DMS53 treated with DMSO at 0.1 percent for 48 hours (cell line): ENCODE measurements at regions not wholly inside any gene's neighbourhood (a gene's known extent, or its start where the extent isn't known, plus 50 kb on each side); places are given as distances from the start of the nearest gene placed in this dataset.
A peak's percentile ranks its signal among the peaks of the same experiment; 100 is the strongest.
"Not testable (repeated sequence)": the region's sequence is repeated elsewhere in the genome, so short reads cannot be mapped to it uniquely, and the experiment has no call there.

ENCODE experiments used
- DNase-seq: peaks from one replicate; lab custom pipeline; 2025; ENCODE audit not compliant: unreplicated experiment; lab: John Stamatoyannopoulos, UW

GRCh38 chr12:75766263-75767160 lies 255.1 kb upstream of the KRR1 start:
- DNase-seq = peak; percentile 79

GRCh38 chr12:75765170-75766059 lies 254.0 kb upstream of the KRR1 start:
- DNase-seq = no peak

- DNase-seq = no peak
These were observed 252.9 kb upstream of the KRR1 start for GRCh38 chr12:75764091-75764841.

DNA sequence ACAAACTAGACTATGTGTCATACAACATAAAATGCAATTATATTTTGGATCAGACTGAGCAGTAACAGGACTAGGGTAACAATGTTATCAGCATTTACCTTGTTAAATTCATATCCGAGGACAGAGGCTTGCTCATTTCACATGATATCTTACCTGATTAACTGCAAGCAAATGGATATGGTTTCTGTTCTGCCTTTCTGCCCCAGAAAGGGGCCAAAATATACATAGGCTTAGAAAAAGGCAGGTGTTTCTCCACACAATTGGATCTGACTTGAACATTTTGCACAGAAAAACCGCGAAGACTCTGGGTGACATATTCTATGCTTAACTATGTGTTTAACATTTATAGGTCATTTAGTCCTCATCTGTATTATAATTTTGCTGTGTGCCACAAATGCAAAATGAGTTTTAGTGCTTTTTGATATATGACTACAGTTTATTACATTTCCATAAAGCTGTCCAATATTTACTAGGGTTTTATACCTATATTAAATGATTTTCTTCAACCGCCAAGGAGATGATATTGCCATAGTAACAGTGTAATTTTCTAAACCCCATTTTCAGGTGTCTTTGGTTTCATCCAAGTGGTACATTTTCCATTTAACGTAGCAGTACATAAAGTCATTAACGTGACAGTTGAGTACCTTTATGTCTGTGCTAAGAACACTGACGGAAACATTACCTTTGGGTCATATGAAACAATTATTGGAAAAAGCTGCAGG lies 249.3 kb upstream of the KRR1 start:
- no peak for DNase-seq

- DNase-seq = no peak
These were observed 248.6 kb upstream of the KRR1 start for GRCh38 chr12:75759842-75760572.

GRCh38 chr12:75759196-75759595 lies 247.8 kb upstream of the KRR1 start:
- no peak for DNase-seq

- DNase-seq = no peak
These were observed 245.4 kb upstream of the KRR1 start for GRCh38 chr12:75756771-75757170.

- DNase-seq = no peak
These were observed 244.7 kb upstream of the KRR1 start for GRCh38 chr12:75756111-75756510.

- no peak for DNase-seq
These were observed 243.3 kb upstream of the KRR1 start for GRCh38 chr12:75754698-75755097.

DNA sequence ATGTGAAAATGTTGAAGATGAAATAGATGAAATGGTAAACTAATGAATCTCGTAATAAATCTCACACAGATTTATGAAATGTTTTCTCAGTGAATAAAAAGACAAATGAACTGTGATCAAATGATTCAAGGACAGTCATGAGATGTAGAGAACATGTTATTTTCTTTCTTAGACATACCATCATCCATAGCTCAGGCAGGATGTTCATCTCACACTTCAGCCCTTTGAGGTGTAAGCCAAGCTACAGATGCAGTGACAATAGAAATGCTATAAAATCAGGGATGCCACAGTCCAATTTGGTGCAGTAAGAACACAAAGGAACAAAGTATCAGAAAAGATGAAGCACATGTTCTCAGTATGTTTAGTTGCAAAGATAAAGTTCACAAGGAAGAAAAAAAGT lies 242.7 kb upstream of the KRR1 start:
- DNase-seq = no peak

DNA sequence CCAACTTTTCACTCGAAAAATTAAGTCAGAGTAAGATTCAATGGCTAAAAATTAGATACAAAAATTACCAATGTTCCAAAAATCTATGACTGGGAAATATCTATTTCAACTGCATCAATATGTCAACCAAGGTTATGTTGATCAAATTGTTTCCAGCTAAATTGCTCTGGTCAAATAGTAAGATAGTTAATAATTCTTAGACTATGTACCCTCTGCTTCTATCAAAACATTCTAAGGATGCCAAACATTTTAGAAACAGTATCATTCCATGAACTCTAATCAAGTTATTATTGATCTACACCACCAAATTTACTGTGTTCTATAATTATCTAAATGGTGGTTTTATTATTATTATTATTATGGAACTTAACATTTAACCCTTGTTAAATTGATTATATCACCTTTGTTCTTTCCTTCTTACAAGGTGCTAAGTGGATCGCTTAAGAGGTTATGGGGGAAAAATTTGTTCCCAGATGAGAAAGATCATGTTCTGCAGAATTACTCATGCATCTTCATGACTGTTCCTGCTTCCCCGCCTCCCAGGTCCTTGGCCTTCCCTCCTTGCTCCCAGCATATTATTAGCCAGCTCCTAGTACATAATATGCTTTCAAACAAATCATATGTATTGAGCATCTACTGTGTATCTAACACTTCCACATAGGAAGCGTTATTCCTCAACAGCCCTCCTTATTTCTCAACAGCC lies 240.5 kb upstream of the KRR1 start:
- DNase-seq = no peak

DNA sequence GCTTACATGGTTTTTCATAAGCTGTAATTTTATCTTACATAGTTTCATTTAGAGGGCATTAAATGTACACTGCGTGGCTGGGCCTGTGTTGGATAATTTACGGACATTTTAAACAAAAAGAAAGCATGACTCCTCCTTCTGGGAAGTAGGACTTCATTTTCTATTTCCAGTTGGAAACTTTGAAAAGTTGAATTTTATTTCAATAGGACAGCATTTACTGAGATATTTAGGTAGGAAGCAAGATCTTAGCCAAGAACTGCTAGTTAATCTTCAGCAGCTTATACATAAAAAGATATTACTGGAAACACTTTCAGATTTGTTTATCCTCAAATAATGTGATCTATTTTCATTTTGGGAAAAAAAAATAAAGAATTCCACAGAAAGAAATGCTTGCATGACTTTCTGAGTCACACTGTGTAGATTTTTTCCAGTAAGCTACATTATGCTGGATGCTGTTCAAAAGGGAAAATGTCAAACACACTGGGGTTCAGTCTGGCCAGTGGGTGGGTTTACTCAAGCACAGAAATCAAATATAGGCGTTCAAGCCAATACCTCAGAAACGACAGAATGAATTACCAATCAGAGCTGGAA lies 239.4 kb upstream of the KRR1 start:
- no peak for DNase-seq

DNA sequence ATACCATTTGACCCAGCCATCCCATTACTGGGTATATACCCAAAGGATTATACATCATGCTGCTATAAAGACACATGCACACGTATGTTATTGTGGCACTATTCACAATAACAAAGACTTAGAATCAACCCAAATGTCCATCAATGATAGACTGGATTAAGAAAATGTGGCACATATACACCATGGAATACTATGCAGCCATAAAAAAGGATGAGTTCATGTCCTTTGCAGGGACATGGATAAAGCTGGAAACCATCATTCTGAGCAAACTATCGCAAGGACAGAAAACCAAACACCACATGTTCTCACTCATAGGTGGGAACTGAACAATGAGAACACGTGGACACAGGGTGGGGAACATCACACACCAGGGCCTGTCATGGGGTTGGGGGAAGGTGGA lies 237.6 kb upstream of the KRR1 start:
- DNase-seq = not testable (repeated sequence)

DNA sequence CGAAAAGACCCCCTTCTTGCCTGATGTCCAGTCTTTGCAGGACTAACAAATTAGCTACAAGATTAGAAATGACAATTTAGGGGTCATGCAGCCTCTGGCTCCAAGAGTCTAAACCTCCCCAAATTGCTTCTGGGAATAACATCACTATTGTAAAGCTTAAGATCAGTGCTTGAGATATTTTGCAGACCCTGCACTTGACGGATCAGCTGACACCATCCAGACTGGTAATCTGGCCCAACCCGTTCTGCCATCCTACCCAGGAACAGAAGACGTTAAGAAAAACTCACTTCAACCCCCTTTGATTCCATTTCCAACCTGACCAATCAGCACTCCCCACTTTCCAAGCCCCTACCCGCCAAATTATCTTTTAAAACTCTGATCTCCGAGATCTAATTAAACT lies 236.7 kb upstream of the KRR1 start:
- no peak for DNase-seq

GRCh38 chr12:75747572-75748021 lies 236.2 kb upstream of the KRR1 start:
- DNase-seq = no peak

- no peak for DNase-seq
These were observed 235.2 kb upstream of the KRR1 start for GRCh38 chr12:75746621-75747020.

DNA sequence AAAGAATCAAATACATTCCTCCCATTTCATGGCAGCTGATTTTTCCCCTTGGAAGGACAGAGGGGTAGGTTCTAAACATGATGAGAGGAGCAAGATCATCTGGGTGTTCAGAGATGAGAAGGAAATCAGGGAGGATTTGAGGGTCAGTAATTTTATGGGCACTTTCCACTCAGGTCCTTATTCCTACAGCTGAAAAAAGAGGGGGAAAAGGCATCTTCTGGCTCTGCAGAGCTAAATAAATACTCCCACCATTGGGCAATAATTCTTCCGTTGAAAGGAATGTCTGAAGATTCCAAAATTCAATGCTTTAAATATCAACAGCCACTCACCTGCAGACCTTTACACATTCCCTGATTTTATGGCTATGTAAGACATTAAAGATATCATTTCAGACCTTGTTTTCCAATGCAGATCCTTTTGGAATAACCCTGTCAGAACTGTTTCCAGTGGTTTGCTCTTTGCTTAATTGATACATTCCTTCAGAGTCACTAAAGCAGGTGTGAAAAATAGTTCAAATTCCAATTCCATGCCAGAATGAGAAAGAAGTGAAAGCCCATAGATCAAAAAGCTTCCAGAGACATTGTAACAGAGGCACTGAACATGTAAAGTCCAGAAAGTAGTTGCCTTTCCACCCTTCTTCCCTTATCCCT lies 233.3 kb upstream of the KRR1 start:
- no peak for DNase-seq

GRCh38 chr12:75742961-75743360 lies 231.6 kb upstream of the KRR1 start:
- DNase-seq = no peak
